ENCODE measurements at regions not wholly inside any gene's neighbourhood (a gene's known extent, or its start where the extent isn't known, plus 50 kb on each side); places are given as distances from the start of the nearest gene placed in this dataset.

DNA sequence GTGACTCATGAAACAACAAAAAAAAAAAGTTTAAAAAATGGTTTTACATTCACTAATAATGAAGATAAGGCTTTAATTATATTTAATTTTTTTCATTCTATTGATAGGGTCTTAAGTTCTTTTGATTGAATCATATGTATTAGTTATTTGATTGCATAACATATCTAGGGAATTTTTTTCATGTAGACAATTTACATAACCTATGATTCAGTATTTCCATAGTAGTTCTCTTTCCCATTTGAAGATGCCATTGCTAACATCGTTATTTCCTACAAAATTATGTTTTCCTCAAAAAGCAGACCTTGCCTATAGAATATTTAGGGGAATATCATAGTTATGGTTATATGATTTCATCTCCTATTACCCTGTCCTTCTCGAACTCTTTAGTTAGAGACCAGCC, 463.4 kb downstream of the TFAP2B start:
- Histone ChIP-seq H2AFZ (no peak overlapping the region), H3K4me3 (ENCODE audit: low read depth, low read length) (no peak overlapping the region), H3K9ac (no peak overlapping the region), H3K27ac (no peak overlapping the region), H3K4me2 (ENCODE audit: low read length) (no peak overlapping the region), H3K79me2 (no peaks in the 10 kb centered on the region), H3K9me3 (ENCODE audit: control insufficient read depth, low read length) (no peaks in the 10 kb centered on the region), H3K27me3 (ENCODE audit: control insufficient read depth, insufficient read depth, low read length) (no peaks in the 10 kb centered on the region), H3K4me1 (no peaks in the 10 kb centered on the region), H3K36me3 (ENCODE audit: control insufficient read depth, insufficient read depth, low read length) (no peaks in the 10 kb centered on the region)
- TF ChIP-seq, protein P1, sequence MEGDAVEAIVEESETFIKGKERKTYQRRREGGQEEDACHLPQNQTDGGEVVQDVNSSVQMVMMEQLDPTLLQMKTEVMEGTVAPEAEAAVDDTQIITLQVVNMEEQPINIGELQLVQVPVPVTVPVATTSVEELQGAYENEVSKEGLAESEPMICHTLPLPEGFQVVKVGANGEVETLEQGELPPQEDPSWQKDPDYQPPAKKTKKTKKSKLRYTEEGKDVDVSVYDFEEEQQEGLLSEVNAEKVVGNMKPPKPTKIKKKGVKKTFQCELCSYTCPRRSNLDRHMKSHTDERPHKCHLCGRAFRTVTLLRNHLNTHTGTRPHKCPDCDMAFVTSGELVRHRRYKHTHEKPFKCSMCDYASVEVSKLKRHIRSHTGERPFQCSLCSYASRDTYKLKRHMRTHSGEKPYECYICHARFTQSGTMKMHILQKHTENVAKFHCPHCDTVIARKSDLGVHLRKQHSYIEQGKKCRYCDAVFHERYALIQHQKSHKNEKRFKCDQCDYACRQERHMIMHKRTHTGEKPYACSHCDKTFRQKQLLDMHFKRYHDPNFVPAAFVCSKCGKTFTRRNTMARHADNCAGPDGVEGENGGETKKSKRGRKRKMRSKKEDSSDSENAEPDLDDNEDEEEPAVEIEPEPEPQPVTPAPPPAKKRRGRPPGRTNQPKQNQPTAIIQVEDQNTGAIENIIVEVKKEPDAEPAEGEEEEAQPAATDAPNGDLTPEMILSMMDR (IDR thresholded peaks at IDR 0.05) = no peak

DNA sequence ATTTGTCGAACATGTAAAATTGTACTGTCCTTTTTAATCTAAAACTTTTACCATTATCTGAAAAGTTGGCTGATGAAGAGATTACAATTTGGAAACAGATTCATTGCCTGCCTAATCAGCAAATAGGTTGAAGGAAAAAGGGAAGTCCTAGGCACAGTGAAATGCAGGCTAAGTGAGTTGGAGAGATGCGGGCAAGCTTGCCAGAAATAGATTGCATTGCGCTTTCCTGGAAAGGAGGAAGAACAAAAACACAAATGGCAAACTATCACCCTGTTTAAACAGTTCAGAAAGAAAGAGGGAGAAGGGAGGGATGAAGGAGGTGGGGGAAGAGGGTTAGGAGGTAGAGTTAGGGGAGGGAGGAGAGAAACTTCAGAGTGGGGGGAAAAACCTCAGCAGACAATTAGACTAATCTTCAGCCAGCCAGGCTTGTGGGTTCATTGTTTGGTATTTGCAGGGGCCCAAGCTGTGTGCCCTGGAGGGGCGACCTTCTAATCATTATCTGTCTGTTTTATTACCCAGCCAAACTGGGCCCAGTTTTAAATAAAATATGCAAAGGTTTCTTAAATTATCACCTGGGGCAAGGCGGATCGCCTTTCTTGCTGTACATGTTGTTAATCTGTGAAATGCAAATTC, 465.2 kb downstream of the TFAP2B start:
- TF ChIP-seq, protein P1 (IDR thresholded peaks at IDR 0.05) = no peak
- H3K79me2 ChIP-seq = no peaks in the 10 kb centered on the region
- H3K9ac ChIP-seq = no peak overlapping the region
- H3K4me3 ChIP-seq (ENCODE audit: low read depth, low read length) = no peak overlapping the region
- no peak overlapping the region for H2AFZ ChIP-seq
- H3K36me3 ChIP-seq (ENCODE audit: control insufficient read depth, insufficient read depth, low read length) = no peaks in the 10 kb centered on the region
- no peak overlapping the region for H3K27ac ChIP-seq
- H3K27me3 ChIP-seq (ENCODE audit: control insufficient read depth, insufficient read depth, low read length) = no peaks in the 10 kb centered on the region
- no peak overlapping the region for H3K4me2 ChIP-seq (ENCODE audit: low read length)
- H3K4me1 ChIP-seq = no peaks in the 10 kb centered on the region
- no peaks in the 10 kb centered on the region for H3K9me3 ChIP-seq (ENCODE audit: control insufficient read depth, low read length)

DNA sequence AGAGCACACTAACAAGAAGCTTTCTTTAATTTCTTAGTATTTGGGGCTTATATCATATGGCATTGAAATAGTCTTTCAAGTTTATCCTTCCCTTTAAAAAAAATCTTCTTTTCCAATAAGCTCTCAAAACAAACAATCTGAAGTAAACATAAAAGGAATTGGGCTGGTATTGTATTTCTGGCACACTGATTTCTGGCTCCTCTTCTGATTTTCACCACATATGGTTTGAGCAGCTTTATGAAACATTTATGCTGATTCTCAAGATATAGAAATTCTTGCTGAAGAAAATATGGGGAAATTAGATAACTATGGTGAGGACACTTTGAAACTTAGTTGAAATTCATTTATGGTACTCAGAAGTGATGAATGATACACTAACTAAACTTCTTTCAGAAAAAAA, 467.2 kb downstream of the TFAP2B start:
- no peaks in the 10 kb centered on the region for H3K9me3 ChIP-seq (ENCODE audit: control insufficient read depth, low read length)
- TF ChIP-seq, protein P1 (IDR thresholded peaks at IDR 0.05) = no peak
- no peak overlapping the region for H3K9ac ChIP-seq

DNA sequence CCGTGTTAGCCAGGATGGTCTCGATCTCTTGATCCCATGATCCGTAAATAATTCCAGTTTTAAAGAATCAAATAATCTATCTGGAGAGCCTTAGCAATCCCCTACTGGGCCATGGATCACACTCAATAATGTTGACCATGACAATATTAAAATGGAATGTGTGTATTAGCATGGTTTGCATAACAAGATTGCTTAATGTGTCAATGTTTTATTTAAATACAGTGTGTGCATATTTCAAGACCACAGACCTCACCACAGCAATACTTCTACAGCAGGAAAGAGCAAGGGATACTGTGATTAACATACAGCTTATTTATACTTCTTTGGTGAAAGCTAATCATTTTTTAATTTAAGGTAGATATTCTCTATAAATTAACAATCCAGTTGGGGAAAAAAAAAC, 470.4 kb downstream of the TFAP2B start:
- H3K79me2 ChIP-seq = no peaks in the 10 kb centered on the region
- H3K4me3 ChIP-seq (ENCODE audit: low read depth, low read length) = no peak overlapping the region
- H3K27me3 ChIP-seq (ENCODE audit: control insufficient read depth, insufficient read depth, low read length) = no peaks in the 10 kb centered on the region
- no peaks in the 10 kb centered on the region for H3K9me3 ChIP-seq (ENCODE audit: control insufficient read depth, low read length)
- H3K9ac ChIP-seq = no peak overlapping the region
- H3K27ac ChIP-seq = no peak overlapping the region
- no peak overlapping the region for H3K4me2 ChIP-seq (ENCODE audit: low read length)
- no peaks in the 10 kb centered on the region for H3K36me3 ChIP-seq (ENCODE audit: control insufficient read depth, insufficient read depth, low read length)
- H3K4me1 ChIP-seq = no peaks in the 10 kb centered on the region
- H2AFZ ChIP-seq = no peak overlapping the region
- TF ChIP-seq, protein P1 (IDR thresholded peaks at IDR 0.05) = no peak

More for the DNA sequence above, 467.2 kb downstream of the TFAP2B start:
- no peaks in the 10 kb centered on the region for H3K27me3 ChIP-seq (ENCODE audit: control insufficient read depth, insufficient read depth, low read length)
- H3K4me1 ChIP-seq = no peaks in the 10 kb centered on the region
- no peak overlapping the region for H3K27ac ChIP-seq
- no peaks in the 10 kb centered on the region for H3K79me2 ChIP-seq
- no peak overlapping the region for H2AFZ ChIP-seq
- H3K36me3 ChIP-seq (ENCODE audit: control insufficient read depth, insufficient read depth, low read length) = no peaks in the 10 kb centered on the region
- no peak overlapping the region for H3K4me2 ChIP-seq (ENCODE audit: low read length)
- no peak overlapping the region for H3K4me3 ChIP-seq (ENCODE audit: low read depth, low read length)

DNA sequence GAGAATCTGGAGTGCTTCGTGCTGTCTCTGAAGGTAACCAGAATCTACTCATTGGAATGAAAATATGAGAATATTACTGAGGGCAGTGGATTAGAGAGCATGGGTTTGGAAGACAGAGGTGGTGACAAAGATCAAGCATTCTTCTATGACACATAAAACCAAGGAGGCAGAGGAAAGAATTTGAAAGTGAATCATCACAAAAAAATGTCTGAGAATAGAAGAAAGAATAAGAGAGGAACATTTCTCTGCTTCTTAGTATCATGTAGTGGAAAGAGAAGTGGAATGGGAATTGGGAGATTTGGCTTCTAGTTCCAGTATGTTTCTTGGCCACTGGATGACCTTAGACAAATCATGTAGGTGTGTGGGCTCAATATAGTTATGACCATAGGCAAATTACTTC, 474.0 kb downstream of the TFAP2B start:
- Histone ChIP-seq H3K9ac (no peak overlapping the region), H3K4me1 (no peaks in the 10 kb centered on the region)
- TF ChIP-seq, protein P1 (IDR thresholded peaks at IDR 0.05) = no peak

More for the DNA sequence above, 474.0 kb downstream of the TFAP2B start:
- Histone ChIP-seq H3K79me2 (no peaks in the 10 kb centered on the region), H3K27me3 (ENCODE audit: control insufficient read depth, insufficient read depth, low read length) (no peaks in the 10 kb centered on the region), H3K4me3 (ENCODE audit: low read depth, low read length) (no peak overlapping the region), H3K9me3 (ENCODE audit: control insufficient read depth, low read length) (no peaks in the 10 kb centered on the region), H3K4me2 (ENCODE audit: low read length) (no peak overlapping the region), H2AFZ (no peak overlapping the region), H3K27ac (no peak overlapping the region), H3K36me3 (ENCODE audit: control insufficient read depth, insufficient read depth, low read length) (no peaks in the 10 kb centered on the region)

Data from parathyroid adenoma (tissue), 2 donors.